ENCODE measurements at regions not wholly inside any gene's neighbourhood (a gene's known extent, or its start where the extent isn't known, plus 50 kb on each side); places are given as distances from the start of the nearest gene placed in this dataset.
A peak's percentile ranks its signal among the peaks of the same experiment; 100 is the strongest.

- Histone ChIP-seq H3K4me1 (no peaks in the 10 kb centered on the region), H3K36me3 (no peaks in the 10 kb centered on the region), H3K27ac (no peak overlapping the region), H3K4me3 (no peak overlapping the region), H3K27me3 (no peaks in the 10 kb centered on the region), H3K9me3 (no peaks in the 10 kb centered on the region)
- DNase-seq = no peak
- no peak for TF ChIP-seq CTCF (IDR thresholded peaks at IDR 0.05)
- TF ChIP-seq POLR2A (IDR thresholded peaks at IDR 0.05) = no peak
These were observed 111.3 kb downstream of the CD47 start for GRCh38 chr3:107979538-107979937.

- DNase-seq = no peak
- Histone ChIP-seq H3K27me3 (no peaks in the 10 kb centered on the region), H3K27ac (peak overlapping the region in 2 of 4 donors; percentile 22 to 40), H3K9me3 (no peaks in the 10 kb centered on the region), H3K36me3 (no peaks in the 10 kb centered on the region), H3K4me3 (no peak overlapping the region), H3K4me1 (no peaks in the 10 kb centered on the region)
- TF ChIP-seq POLR2A (IDR thresholded peaks at IDR 0.05) = no peak
- no peak for TF ChIP-seq CTCF (IDR thresholded peaks at IDR 0.05)
These were observed 112.4 kb downstream of the CD47 start for GRCh38 chr3:107978131-107979055.

GRCh38 chr3:107977221-107978130 is 113.4 kb downstream of the CD47 start:
- no peak overlapping the region for H3K4me3 ChIP-seq
- TF ChIP-seq POLR2A (IDR thresholded peaks at IDR 0.05) (no peak), CTCF (IDR thresholded peaks at IDR 0.05) (no peak)
- H3K4me1 ChIP-seq = no peaks in the 10 kb centered on the region
- DNase-seq = no peak
- no peak overlapping the region for H3K27ac ChIP-seq
- H3K9me3 ChIP-seq = no peaks in the 10 kb centered on the region
- H3K36me3 ChIP-seq = no peaks in the 10 kb centered on the region
- no peaks in the 10 kb centered on the region for H3K27me3 ChIP-seq

DNA sequence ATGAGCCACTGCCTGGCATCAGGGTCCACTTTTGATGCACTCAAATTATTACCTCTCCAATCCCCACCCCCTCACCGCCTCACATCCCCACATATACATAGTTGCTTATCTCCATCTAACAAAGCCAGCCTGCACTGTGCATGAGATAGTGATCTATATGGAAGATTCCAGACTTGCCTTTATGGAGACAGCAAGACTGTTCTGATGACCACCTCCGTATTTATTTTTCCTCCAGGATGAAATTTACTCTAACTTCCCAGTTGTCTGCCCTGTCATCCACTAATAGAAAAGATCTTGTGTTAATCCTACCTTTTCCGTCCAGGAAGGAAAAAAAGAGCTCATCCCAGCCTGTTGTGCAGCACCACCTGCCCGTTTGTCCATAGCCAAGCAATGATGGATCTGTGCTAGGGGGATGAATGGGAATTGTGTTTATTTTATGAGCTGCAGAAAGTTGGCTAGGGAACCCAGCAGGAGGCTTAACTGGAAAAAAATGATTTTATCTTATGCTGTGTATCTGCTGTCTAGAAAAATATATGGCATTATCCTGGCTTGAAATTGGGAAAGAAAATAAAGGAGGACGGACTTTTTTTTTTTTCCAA is 114.5 kb downstream of the CD47 start:
- H3K9me3 ChIP-seq = no peaks in the 10 kb centered on the region
- TF ChIP-seq POLR2A (IDR thresholded peaks at IDR 0.05) (no peak), CTCF (IDR thresholded peaks at IDR 0.05) (no peak)

DNA sequence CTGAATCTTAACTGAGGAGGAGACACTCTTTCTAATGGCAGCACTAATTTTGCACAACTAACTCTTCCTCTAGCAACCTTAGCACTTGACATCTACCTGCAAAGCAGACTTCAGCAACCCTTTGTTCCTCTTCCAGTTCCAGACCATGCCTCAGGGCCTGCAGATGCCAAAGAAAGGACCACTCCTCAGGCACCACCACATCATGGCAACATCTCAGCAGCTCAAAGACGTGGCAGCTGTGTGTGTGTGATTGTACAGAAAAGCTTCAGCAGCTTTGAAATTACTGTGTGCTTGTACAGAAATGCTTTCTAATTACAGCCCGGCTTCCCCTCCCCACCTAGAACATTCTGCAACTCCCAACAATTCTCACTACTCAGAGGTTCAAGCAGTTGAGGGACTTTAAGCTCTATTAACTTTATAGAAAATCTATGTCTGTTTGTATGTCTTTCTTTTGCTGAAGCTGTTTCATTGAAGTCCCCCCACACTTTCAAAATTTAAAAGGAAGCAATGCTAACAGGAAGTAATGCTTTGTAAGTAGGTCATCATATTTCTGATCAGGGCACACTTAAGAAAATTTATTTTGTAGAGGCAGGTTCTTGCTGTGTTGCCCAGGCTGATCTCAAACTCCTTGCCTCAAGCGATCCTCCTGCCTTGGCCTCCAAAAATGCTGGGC is 115.2 kb downstream of the CD47 start:
- Histone ChIP-seq H3K36me3 (no peaks in the 10 kb centered on the region), H3K4me1 (no peaks in the 10 kb centered on the region), H3K4me3 (no peak overlapping the region), H3K27me3 (no peaks in the 10 kb centered on the region), H3K27ac (peak overlapping the region in 1 of 4 donors; percentile 20), H3K9me3 (no peaks in the 10 kb centered on the region)
- TF ChIP-seq POLR2A (IDR thresholded peaks at IDR 0.05) (no peak), CTCF (IDR thresholded peaks at IDR 0.05) (no peak)
- DNase-seq = no peak

More for the DNA sequence above, 114.5 kb downstream of the CD47 start:
- H3K4me3 ChIP-seq = no peak overlapping the region
- H3K4me1 ChIP-seq = no peaks in the 10 kb centered on the region
- DNase-seq = no peak
- no peak overlapping the region for H3K27ac ChIP-seq
- no peaks in the 10 kb centered on the region for H3K27me3 ChIP-seq
- H3K36me3 ChIP-seq = no peaks in the 10 kb centered on the region

Measured in Peyer's patch (tissue), 4 donors.